Bronchial epithelial cell (primary cell): ENCODE measurements at regions not wholly inside any gene's neighbourhood (a gene's known extent, or its start where the extent isn't known, plus 50 kb on each side); places are given as distances from the start of the nearest gene placed in this dataset.

ENCODE experiments used
- DNase-seq: peaks from one replicate; pipeline ENCODE4 v3.0.0-alpha.2; 2010; ENCODE audit warnings: low read depth
- FAIRE-seq: peaks from 2 replicates; lab custom pipeline; 2011; peaks lifted over from hg19 to GRCh38; lab: Jason Lieb, UNC
- H3K27me3 ChIP-seq: 2 replicates; pipeline ENCODE4 v1.5.1; 2011; ENCODE audit warnings: low read length; ENCODE audit not compliant: control insufficient read depth, insufficient read depth
- H3K36me3 ChIP-seq: 2 replicates; pipeline ENCODE4 v1.5.1; 2011; ENCODE audit warnings: low read length; ENCODE audit not compliant: control insufficient read depth, insufficient read depth
- H3K4me3 ChIP-seq: 2 replicates; pipeline ENCODE4 v1.5.1; 2011; ENCODE audit warnings: mild to moderate bottlenecking, low read depth, low read length, control low read depth
- TF ChIP-seq, protein P1 (sequence below): IDR thresholded peaks from 2 replicates; pipeline ENCODE4 v1.5.1; 2011; ENCODE audit warnings: mild to moderate bottlenecking, moderate library complexity, low read length, control low read depth, inconsistent platforms; ENCODE audit not compliant: insufficient read depth, severe bottlenecking

DNA sequence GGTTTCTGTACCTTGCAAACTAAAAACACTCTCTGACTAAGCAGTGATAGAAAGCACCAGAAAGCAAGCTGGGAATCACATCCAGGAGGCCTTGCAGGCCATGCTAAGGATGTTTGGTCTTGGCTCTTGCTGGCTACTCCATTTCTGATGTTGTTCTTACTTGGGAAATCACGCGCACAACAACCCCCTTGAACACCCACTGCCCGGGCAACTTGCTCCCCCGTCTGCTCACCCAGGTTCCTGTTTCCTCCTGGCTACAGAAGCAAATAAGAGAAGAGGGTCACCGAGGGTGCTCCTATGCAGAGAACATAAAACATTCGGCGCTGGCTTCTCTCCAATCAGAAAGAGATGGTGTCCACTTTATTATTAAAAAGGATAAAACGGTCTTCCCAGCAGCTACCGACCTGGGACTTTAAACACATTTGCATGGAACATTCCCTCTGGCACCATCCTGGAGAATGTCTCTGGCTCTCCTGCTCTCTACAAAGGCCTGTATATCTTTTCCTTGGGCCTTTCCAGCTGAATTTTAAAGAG, 271.2 kb upstream of the RPL38 start:
- Histone ChIP-seq H3K4me3 (no peak overlapping the region), H3K36me3 (no peaks in the 10 kb centered on the region), H3K27me3 (no peaks in the 10 kb centered on the region)
- TF ChIP-seq, protein P1, sequence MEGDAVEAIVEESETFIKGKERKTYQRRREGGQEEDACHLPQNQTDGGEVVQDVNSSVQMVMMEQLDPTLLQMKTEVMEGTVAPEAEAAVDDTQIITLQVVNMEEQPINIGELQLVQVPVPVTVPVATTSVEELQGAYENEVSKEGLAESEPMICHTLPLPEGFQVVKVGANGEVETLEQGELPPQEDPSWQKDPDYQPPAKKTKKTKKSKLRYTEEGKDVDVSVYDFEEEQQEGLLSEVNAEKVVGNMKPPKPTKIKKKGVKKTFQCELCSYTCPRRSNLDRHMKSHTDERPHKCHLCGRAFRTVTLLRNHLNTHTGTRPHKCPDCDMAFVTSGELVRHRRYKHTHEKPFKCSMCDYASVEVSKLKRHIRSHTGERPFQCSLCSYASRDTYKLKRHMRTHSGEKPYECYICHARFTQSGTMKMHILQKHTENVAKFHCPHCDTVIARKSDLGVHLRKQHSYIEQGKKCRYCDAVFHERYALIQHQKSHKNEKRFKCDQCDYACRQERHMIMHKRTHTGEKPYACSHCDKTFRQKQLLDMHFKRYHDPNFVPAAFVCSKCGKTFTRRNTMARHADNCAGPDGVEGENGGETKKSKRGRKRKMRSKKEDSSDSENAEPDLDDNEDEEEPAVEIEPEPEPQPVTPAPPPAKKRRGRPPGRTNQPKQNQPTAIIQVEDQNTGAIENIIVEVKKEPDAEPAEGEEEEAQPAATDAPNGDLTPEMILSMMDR: no peak
- FAIRE-seq: no peak
- DNase-seq: no peak

DNA sequence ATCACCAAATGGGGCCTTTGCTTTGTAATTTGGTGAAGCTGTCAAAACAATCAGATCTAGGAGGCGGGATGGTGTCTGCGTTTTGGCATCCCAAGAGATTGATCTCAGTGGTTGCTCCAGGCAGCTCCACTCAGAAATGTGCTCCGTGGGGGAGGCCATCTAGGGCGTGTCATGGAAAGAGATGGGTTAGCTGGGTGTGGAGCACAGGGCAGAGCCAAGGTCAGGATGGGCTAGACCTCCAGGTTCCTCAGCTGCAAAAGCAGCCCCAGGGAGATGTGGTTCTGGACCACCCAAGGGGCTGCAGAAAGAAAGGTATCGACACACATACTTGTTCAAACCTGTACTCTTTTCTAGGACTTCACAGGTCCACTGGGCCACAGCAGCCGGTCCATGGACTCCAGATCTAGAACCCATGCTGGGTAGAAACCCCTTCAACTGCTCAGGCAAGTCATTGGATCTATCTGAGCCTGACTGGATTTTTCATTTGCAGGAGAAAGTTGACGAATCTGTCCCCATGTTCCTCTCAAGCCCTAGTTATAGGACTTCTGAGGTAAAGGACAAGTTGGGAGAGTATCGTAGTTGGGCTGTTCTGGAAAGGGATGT, 270.2 kb upstream of the RPL38 start:
- TF ChIP-seq, protein P1: no peak
- no peaks in the 10 kb centered on the region for H3K27me3 ChIP-seq
- H3K4me3 ChIP-seq: no peak overlapping the region
- FAIRE-seq (no peak), DNase-seq (no peak)
- no peaks in the 10 kb centered on the region for H3K36me3 ChIP-seq

DNA sequence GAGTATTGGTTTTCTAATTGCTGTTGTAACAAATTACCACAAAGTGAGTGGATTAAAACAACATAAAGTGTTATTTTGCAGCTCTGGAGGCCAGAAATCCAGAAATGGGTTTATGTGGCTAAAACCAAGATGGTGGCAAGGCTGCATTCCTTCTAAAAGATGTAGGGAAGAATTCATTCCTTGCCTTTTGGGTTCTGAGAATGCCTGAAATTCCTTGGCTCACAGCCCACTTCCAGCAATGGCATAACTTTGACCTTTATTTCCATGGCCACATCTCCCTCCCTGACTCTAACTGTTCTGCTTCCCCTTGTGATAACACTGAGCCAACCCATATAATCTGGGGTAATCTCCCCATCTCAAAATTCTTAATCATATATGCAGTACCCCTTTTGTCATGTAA, 269.6 kb upstream of the RPL38 start:
- no peak overlapping the region for H3K4me3 ChIP-seq
- no peak for DNase-seq
- no peak for FAIRE-seq
- H3K36me3 ChIP-seq: no peaks in the 10 kb centered on the region
- no peaks in the 10 kb centered on the region for H3K27me3 ChIP-seq
- TF ChIP-seq, protein P1: no peak

DNA sequence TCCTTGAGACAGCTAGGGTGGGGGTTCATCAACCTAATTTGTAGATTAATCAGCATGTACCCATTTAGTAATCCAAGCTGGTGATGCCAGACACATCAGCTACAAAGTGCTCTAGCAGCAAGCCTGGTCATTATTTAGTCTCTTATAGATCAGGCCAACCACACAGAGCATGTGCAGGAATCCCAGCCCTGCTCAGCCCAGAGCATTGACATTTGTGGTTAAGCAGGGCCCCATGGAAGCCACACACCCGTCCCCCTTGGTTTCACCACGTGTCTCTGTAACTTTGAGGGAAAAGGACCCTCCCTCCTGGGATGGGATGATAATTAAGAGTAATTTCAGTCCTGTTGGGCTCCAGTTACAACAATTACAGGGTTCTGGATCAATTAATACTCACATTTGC, 268.8 kb upstream of the RPL38 start:
- Histone ChIP-seq H3K36me3 (no peaks in the 10 kb centered on the region), H3K4me3 (no peak overlapping the region), H3K27me3 (no peaks in the 10 kb centered on the region)
- FAIRE-seq: no peak
- no peak for DNase-seq
- TF ChIP-seq, protein P1: no peak

DNA sequence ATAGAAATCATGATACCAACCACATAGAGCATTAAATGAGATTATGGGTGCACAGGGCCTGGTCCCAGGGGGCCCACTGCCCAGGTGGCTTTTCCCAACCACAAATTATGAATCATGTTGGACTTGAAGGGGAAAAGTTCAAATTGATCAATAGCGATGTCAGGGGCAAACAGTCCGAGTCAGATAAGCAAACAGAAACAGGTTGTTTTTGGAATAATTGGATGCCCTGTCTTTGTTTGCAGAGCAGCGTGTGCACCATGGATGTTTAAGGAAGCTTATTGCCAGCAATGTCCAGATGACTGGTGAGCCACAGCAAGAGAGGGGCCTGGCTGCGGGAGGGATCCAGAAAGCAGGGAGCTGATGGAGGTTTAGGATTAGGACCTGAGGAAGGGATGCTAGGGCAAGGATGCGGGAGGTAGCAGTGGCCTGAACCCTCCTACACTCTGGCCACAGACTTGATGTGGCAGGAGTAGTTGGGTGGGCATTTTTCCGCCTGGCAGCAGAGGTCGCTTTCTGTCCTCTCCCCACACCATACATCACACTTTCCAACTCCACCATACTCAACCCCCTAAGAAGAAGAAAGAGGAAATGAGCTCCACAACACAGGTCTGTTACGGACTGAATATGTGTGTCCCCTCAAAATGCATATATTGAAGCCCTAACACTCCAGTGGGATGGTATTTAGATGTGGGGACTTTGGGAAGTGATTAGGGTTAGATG, 266.4 kb upstream of the RPL38 start:
- FAIRE-seq (no peak), DNase-seq (no peak)
- Histone ChIP-seq H3K36me3 (no peaks in the 10 kb centered on the region), H3K27me3 (no peaks in the 10 kb centered on the region), H3K4me3 (no peak overlapping the region)
- TF ChIP-seq, protein P1: no peak
